ENCODE measurements at regions not wholly inside any gene's neighbourhood (a gene's known extent, or its start where the extent isn't known, plus 50 kb on each side); places are given as distances from the start of the nearest gene placed in this dataset.

DNA sequence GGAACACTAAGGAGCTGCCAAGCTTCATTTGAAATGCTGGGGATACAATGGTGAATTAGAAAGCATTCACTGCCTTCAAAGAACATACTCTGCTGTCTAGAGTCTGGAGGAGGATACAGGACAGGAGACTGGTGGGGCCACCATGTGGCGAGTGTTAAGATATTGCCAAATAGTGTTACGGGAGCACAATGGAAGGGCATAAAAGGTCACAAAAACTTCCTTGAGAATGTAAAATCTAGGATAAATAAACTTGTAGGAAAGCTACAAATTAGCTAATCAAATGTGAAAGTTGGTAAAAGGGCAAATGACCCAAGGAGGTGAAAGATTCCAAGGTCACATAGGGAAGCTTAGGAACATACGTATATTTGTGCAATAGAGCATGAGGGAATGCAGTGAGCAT is 271.7 kb downstream of the RFPL4B start:
- TF ChIP-seq POLR2A (IDR thresholded peaks at IDR 0.05; ENCODE audit: extremely low read depth, insufficient read length) (no peak), CTCF (IDR thresholded peaks at IDR 0.05; ENCODE audit: low read depth, low read length) (no peak)
- TF ChIP-seq, protein P1, sequence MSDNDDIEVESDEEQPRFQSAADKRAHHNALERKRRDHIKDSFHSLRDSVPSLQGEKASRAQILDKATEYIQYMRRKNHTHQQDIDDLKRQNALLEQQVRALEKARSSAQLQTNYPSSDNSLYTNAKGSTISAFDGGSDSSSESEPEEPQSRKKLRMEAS (IDR thresholded peaks at IDR 0.05; ENCODE audit: low read depth, low read length) = no peak

Measured in NB4 (cell line).